Stomach (tissue), 8 donors: ENCODE measurements at regions not wholly inside any gene's neighbourhood (a gene's known extent, or its start where the extent isn't known, plus 50 kb on each side); places are given as distances from the start of the nearest gene placed in this dataset.

Source experiments
- DNase-seq, 2 donors: peaks; one replicate each; pipeline versions ENCODE4 v3.0.0 to v3.0.0-alpha.2; 2013 to 2019
- H3K27ac ChIP-seq, 5 donors: fragments of 200-600 bp in 4 of 5; sonication (generic) in 4 of 5; one replicate each; pipeline ENCODE4 v1.5.1; 2013 to 2019; ENCODE audit warnings: mild to moderate bottlenecking in 1 of 5, moderate library complexity in 1 of 5
- H3K27me3 ChIP-seq, 3 donors: fragments of 200-600 bp; sonication (generic); one replicate each; pipeline ENCODE4 v1.5.1; 2017 to 2019; ENCODE audit warnings: mixed run types in 1 of 3
- H3K36me3 ChIP-seq, 4 donors: fragments of 200-600 bp; sonication (generic); 1 replicate in 3 of 4; 2 replicates in 1 of 4; pipeline ENCODE4 v1.5.1; 2016 to 2019
- H3K4me1 ChIP-seq, 4 donors: fragments of 200-600 bp; sonication (generic); one replicate each; pipeline ENCODE4 v1.5.1; 2016 to 2019
- H3K4me3 ChIP-seq, 4 donors: fragments of 200-600 bp; sonication (generic) in 3 of 4; one replicate each; pipeline ENCODE4 v1.5.1; 2016 to 2019; ENCODE audit warnings: mild to moderate bottlenecking in 1 of 4
- H3K9me3 ChIP-seq, 4 donors: fragments of 200-600 bp; sonication (generic); one replicate each; pipeline ENCODE4 v1.5.1; 2016 to 2019
- EP300 ChIP-seq: sonication (generic); formaldehyde crosslinking; IDR thresholded peaks from one replicate; pipeline ENCODE4 v1.6.1; 2017; ENCODE audit warnings: antibody characterized with exemption
- POLR2A ChIP-seq, 4 donors: fragments of 450-650 bp; IDR thresholded peaks; one replicate each; pipeline ENCODE4 v1.6.1; 2016; ENCODE audit warnings: antibody characterized with exemption in 4 of 4, control low read depth in 2 of 4, mild to moderate bottlenecking in 1 of 4, moderate library complexity in 1 of 4
- POLR2AphosphoS5 ChIP-seq, 3 donors: sonication (generic); formaldehyde crosslinking; IDR thresholded peaks; one replicate each; pipeline ENCODE4 v1.6.1; 2016; ENCODE audit warnings: antibody characterized with exemption in 3 of 3
- WGBS, 5 donors: extraction: QIAGEN DNeasy Blood & Tissue Kit in 3 of 5; methylation state at CpG; one replicate each; pipeline versions ENCODE4 v1.1.5 to v1.1.7; 2013 to 2018; 5-methylcytosine and 5-hydroxymethylcytosine counted together
- intact Hi-C: fragments of 100-400 bp; cut with DNase I; formaldehyde crosslinking; loops from one replicate; pipeline ENCODE4 v1.15.1; 2023; ENCODE audit warnings: low total_unique reads
- TF ChIP-seq, protein P1 (sequence below), 7 experiments: fragments of 450-650 bp in 4 of 7; fragments of 200-600 bp in 3 of 7; sonication (generic) in 3 of 7; IDR thresholded peaks; one replicate each; pipeline ENCODE4 v1.5.1; 2016 to 2019; ENCODE audit warnings: antibody characterized with exemption in 7 of 7, control low read depth in 2 of 7, mild to moderate bottlenecking in 1 of 7
- donor health status: healthy with polysubstance abuse.
- donor health status: Bipolar disorder and iron deficiency.
- donor health status: healthy.

DNA sequence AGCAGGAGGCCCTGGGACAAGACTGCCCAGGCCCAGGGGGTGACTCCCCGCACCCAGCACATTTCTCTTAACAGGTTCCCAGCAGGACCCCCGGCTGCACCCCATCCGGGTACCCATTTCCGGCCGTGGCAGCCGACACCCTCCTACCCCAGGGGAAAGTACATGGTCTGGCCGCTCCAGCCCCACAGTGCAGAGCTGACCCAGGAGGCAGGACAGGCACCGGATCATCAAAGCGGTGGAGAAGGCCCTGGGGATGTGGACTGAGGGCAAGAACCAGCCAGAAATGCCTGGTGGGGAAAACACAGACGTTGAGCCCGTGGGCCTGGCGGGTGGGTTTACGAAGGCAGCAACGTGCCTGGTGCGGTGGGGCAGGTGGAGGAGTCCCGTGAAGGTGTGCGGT, 79.5 kb upstream of the GPC1 start:
- Histone ChIP-seq H3K36me3 (no peaks in the 10 kb centered on the region), H3K27me3 (no peaks in the 10 kb centered on the region), H3K4me3 (no peak overlapping the region), H3K27ac (no peak overlapping the region), H3K9me3 (peaks cover 0 to 19% (median 15%) of the 10 kb centered on the region in 4 donors), H3K4me1 (peaks cover 0 to 11% (median 0%) of the 10 kb centered on the region in 4 donors)
- no peak for TF ChIP-seq EP300
- TF ChIP-seq POLR2AphosphoS5 (IDR thresholded peaks at IDR 0.05) = no peak
- TF ChIP-seq POLR2A (IDR thresholded peaks at IDR 0.05) = no peak
- TF ChIP-seq, protein P1, sequence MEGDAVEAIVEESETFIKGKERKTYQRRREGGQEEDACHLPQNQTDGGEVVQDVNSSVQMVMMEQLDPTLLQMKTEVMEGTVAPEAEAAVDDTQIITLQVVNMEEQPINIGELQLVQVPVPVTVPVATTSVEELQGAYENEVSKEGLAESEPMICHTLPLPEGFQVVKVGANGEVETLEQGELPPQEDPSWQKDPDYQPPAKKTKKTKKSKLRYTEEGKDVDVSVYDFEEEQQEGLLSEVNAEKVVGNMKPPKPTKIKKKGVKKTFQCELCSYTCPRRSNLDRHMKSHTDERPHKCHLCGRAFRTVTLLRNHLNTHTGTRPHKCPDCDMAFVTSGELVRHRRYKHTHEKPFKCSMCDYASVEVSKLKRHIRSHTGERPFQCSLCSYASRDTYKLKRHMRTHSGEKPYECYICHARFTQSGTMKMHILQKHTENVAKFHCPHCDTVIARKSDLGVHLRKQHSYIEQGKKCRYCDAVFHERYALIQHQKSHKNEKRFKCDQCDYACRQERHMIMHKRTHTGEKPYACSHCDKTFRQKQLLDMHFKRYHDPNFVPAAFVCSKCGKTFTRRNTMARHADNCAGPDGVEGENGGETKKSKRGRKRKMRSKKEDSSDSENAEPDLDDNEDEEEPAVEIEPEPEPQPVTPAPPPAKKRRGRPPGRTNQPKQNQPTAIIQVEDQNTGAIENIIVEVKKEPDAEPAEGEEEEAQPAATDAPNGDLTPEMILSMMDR (IDR thresholded peaks at IDR 0.05) = no peak
- 85 to 91% (median 88%) methylated on average over 14 to 17 of the region's 17 CpGs for WGBS, 5 donors
- intact Hi-C loops = no loop called here
- no peak for DNase-seq

DNA sequence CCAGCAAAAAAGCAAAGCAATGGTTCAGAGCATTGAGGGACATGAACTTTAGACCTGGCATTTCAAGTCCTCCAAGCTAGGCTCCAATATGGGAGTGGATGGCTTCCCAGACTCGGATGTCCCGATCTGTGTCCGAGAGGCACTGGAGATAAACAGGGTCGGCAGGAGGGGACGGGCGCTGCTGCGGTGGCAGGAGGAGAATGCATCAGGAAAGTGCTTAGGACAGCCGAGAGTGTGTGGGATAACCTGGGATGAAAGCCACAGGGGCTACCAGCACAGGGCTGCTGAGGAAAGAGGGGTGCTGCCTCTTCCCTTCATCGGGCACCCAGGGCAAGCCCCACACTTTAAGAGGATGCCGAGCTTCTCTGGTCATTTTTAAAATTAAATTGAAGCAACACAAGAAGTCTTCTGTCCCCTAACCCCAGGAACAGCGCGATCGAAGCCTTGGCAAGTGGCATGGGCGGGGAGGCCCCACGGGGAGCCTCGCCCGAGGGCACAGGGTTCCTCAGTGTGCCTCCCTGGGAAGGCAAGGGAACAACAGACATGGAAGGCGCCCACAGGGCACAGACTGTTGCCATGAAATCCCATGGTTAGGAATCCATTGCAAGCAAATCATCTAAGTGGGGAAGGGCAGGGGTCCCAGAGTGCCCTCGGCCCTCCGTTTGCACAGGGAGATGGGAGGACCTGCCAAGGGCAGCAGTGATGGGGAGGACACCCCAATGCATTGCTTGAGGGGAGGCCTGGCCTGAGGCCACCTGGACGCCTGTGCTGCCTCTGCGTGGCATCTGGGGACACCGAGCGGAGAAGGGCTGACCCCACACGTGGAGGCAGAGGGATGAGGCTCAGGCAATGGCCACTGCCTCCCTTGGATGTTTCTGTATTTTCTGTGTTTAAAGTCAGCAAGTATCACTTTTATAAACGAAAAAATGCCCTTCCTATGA, 78.5 kb upstream of the GPC1 start:
- TF ChIP-seq, protein P1 (IDR thresholded peaks at IDR 0.05) = no peak
- TF ChIP-seq EP300 = no peak
- TF ChIP-seq POLR2A (IDR thresholded peaks at IDR 0.05) = no peak
- TF ChIP-seq POLR2AphosphoS5 (IDR thresholded peaks at IDR 0.05) = no peak
- Histone ChIP-seq H3K4me3 (no peak overlapping the region), H3K27ac (no peak overlapping the region), H3K4me1 (peaks cover 0 to 4% (median 0%) of the 10 kb centered on the region in 4 donors), H3K9me3 (peaks cover 0 to 26% (median 20%) of the 10 kb centered on the region in 4 donors), H3K27me3 (no peaks in the 10 kb centered on the region), H3K36me3 (no peaks in the 10 kb centered on the region)
- DNase-seq = no peak
- WGBS, 5 donors = 78 to 82% (median 79%) methylated on average over 26 of the region's 26 CpGs
- intact Hi-C loops = no loop called here

DNA sequence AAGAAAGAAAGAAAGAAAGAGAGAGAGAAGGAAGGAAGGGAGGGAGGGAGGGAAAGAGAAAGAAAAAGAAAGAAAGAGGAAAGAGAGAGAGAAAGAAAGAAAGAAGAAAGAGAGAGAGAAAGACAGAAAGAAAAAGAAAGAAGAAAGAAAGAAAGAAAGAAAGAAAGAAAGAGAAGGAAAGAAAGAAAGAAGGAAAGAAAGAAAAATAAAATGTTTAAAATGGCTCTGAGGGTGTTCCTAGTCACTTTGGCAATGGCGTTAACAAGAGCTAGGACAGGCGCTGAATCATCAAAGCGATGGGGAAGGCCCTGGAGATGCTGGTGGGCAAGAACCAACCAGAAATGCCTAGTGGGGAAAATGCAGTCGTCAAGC, 77.8 kb upstream of the GPC1 start:
- Histone ChIP-seq H3K4me3 (no peak overlapping the region), H3K27ac (no peak overlapping the region), H3K27me3 (no peaks in the 10 kb centered on the region), H3K36me3 (no peaks in the 10 kb centered on the region), H3K9me3 (peaks cover 0 to 26% (median 20%) of the 10 kb centered on the region in 4 donors), H3K4me1 (no peaks in the 10 kb centered on the region)
- no peak for DNase-seq
- intact Hi-C loops = no loop called here
- 80 to 88% (median 83%) methylated on average over 4 of the region's 4 CpGs for WGBS, 5 donors
- TF ChIP-seq POLR2A (IDR thresholded peaks at IDR 0.05) (no peak), POLR2AphosphoS5 (IDR thresholded peaks at IDR 0.05) (no peak), EP300 (no peak)
- TF ChIP-seq, protein P1 (IDR thresholded peaks at IDR 0.05) = no peak

DNA sequence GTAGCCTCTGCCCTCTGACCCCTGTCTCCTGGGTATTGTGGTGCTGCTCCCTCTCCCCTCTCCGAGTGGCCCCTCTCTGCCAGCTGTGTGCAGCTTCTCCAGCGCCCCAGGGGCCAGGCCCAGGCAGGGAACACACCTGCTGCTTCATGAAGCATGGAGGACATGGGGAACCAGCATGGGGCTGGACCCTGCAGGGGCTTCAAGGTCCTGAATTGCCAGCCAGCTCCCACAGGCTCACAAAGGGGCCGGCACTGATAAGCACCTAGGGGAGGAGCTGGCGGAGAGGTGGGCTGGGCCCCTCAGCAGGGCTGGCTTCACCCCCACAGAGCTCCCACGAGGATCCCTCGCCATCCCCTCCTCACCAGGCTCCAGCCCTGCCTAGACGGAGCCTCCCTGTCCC, 77.4 kb upstream of the GPC1 start:
- no peak for DNase-seq
- 47 to 71% (median 49%) methylated on average over 5 to 7 of the region's 7 CpGs for WGBS, 5 donors

More for the DNA sequence above, 77.4 kb upstream of the GPC1 start:
- TF ChIP-seq POLR2A (IDR thresholded peaks at IDR 0.05) (no peak), EP300 (no peak), POLR2AphosphoS5 (IDR thresholded peaks at IDR 0.05) (no peak)
- TF ChIP-seq, protein P1 (IDR thresholded peaks at IDR 0.05) = no peak
- Histone ChIP-seq H3K27ac (no peak overlapping the region), H3K4me1 (no peaks in the 10 kb centered on the region), H3K27me3 (peaks cover 0 to under 1% (median 0%) of the 10 kb centered on the region in 3 donors), H3K9me3 (peaks cover 0 to 26% (median 20%) of the 10 kb centered on the region in 4 donors), H3K4me3 (no peak overlapping the region), H3K36me3 (no peaks in the 10 kb centered on the region)
- intact Hi-C loops = no loop called here
